Activated B cell treated with CpG ODN at 0.5 μM for 24 hours (primary cell): ENCODE measurements at regions not wholly inside any gene's neighbourhood (a gene's known extent, or its start where the extent isn't known, plus 50 kb on each side); places are given as distances from the start of the nearest gene placed in this dataset.

Source experiments
- ATAC-seq: fragments of 200-7000 bp; cut with Tn5 transposase; one replicate; pipeline ENCODE4 v1.10.0; 2021; ENCODE audit warnings: low read depth, mild to moderate bottlenecking, moderate library complexity
- CTCF ChIA-PET: fragments of 350-600 bp; sonication (Branson Sonifier 250); formaldehyde crosslinking; loops from one replicate; lab custom pipeline; 2021; ENCODE audit warnings: antibody characterized with exemption; lab: Charles Lee
- POLR2A ChIA-PET: fragments of 350-600 bp; sonication (Branson Sonifier 250); formaldehyde crosslinking; loops from one replicate; lab custom pipeline; 2021; ENCODE audit warnings: antibody characterized with exemption; lab: Charles Lee
- DNase-seq: peaks from one replicate; pipeline ENCODE4 v3.0.0; 2022
- H3K27ac Mint-ChIP-seq: one replicate; pipeline ENCODE4 v1.8.0; 2020; ENCODE audit warnings: mixed read lengths
- H3K27me3 Mint-ChIP-seq: one replicate; pipeline ENCODE4 v1.8.0; 2021; ENCODE audit warnings: mixed read lengths
- H3K36me3 Mint-ChIP-seq: one replicate; pipeline ENCODE4 v1.8.0; 2021; ENCODE audit warnings: low read depth, mixed read lengths
- H3K4me1 Mint-ChIP-seq: one replicate; pipeline ENCODE4 v1.8.0; 2021; ENCODE audit warnings: mixed read lengths
- H3K4me3 Mint-ChIP-seq: one replicate; pipeline ENCODE4 v1.8.0; 2020; ENCODE audit warnings: mild to moderate bottlenecking, mixed read lengths
- H3K9me3 Mint-ChIP-seq: one replicate; pipeline ENCODE4 v1.8.0; 2020; ENCODE audit warnings: mixed read lengths
- CTCF ChIP-seq: fragments of 200-600 bp; IDR thresholded peaks from one replicate; pipeline ENCODE4 v1.8.0; 2022; ENCODE audit warnings: antibody characterized with exemption, mild to moderate bottlenecking
- intact Hi-C: fragments of 100-400 bp; cut with micrococcal nuclease; formaldehyde crosslinking; loops from one replicate; pipeline ENCODE4 v1.15.1; 2024

- H3K9me3 Mint-ChIP-seq, result peaks cover 13% of the 10 kb centered on the region
- intact Hi-C loops, result no loop called here
- no peak for TF ChIP-seq CTCF
- H3K4me1 Mint-ChIP-seq, result no peaks in the 10 kb centered on the region
- ATAC-seq (no peak), DNase-seq (no peak)
- POLR2A ChIA-PET, result no interaction called here
- no peak overlapping the region for H3K4me3 Mint-ChIP-seq
- no peaks in the 10 kb centered on the region for H3K27me3 Mint-ChIP-seq
- H3K36me3 Mint-ChIP-seq, result no peaks in the 10 kb centered on the region
- CTCF ChIA-PET, result no interaction called here
- H3K27ac Mint-ChIP-seq, result no peak overlapping the region
These were observed 81.7 kb upstream of the CTAGE1 start for GRCh38 chr18:22499421-22499820.

- H3K27me3 Mint-ChIP-seq, result no peaks in the 10 kb centered on the region
These were observed 86.1 kb upstream of the CTAGE1 start for GRCh38 chr18:22503803-22504202.

GRCh38 chr18:22504251-22505030, 86.7 kb upstream of the CTAGE1 start:
- POLR2A ChIA-PET, result no interaction called here
- no peak for ATAC-seq
- no peak for TF ChIP-seq CTCF
- no peaks in the 10 kb centered on the region for H3K27me3 Mint-ChIP-seq
- no peak for DNase-seq
- CTCF ChIA-PET, result no interaction called here
- H3K4me1 Mint-ChIP-seq, result no peaks in the 10 kb centered on the region
- no peak overlapping the region for H3K4me3 Mint-ChIP-seq
- H3K9me3 Mint-ChIP-seq, result peaks cover 6% of the 10 kb centered on the region
- H3K27ac Mint-ChIP-seq, result no peak overlapping the region
- H3K36me3 Mint-ChIP-seq, result no peaks in the 10 kb centered on the region
- intact Hi-C loops, result no loop called here

More at GRCh38 chr18:22503803-22504202, 86.1 kb upstream of the CTAGE1 start:
- no peak for TF ChIP-seq CTCF
- intact Hi-C loops, result no loop called here
- Mint-ChIP-seq H3K4me1 (no peaks in the 10 kb centered on the region), H3K27ac (no peak overlapping the region), H3K9me3 (peaks cover 9% of the 10 kb centered on the region), H3K36me3 (no peaks in the 10 kb centered on the region), H3K4me3 (no peak overlapping the region)
- ATAC-seq, result no peak
- POLR2A ChIA-PET, result no interaction called here
- DNase-seq, result no peak
- CTCF ChIA-PET, result no interaction called here

GRCh38 chr18:22505141-22505591, 87.5 kb upstream of the CTAGE1 start:
- DNase-seq (no peak), ATAC-seq (no peak)
- H3K4me1 Mint-ChIP-seq, result no peaks in the 10 kb centered on the region
- no peak overlapping the region for H3K27ac Mint-ChIP-seq
- H3K9me3 Mint-ChIP-seq, result peaks cover 6% of the 10 kb centered on the region
- no peak overlapping the region for H3K4me3 Mint-ChIP-seq
- CTCF ChIA-PET, result no interaction called here
- intact Hi-C loops, result no loop called here
- POLR2A ChIA-PET, result no interaction called here
- H3K36me3 Mint-ChIP-seq, result no peaks in the 10 kb centered on the region
- H3K27me3 Mint-ChIP-seq, result no peaks in the 10 kb centered on the region
- TF ChIP-seq CTCF, result no peak

- no peak overlapping the region for H3K4me3 Mint-ChIP-seq
- no peak for TF ChIP-seq CTCF
- H3K27me3 Mint-ChIP-seq, result no peaks in the 10 kb centered on the region
- no peak overlapping the region for H3K27ac Mint-ChIP-seq
- H3K9me3 Mint-ChIP-seq, result peaks cover under 1% of the 10 kb centered on the region
- intact Hi-C loops, result no loop called here
- ATAC-seq (no peak), DNase-seq (no peak)
- H3K4me1 Mint-ChIP-seq, result no peaks in the 10 kb centered on the region
- no peaks in the 10 kb centered on the region for H3K36me3 Mint-ChIP-seq
- CTCF ChIA-PET, result no interaction called here
- POLR2A ChIA-PET, result no interaction called here
These were observed 89.3 kb upstream of the CTAGE1 start for GRCh38 chr18:22507055-22507454.
